GM23248 (cell line): ENCODE measurements at regions not wholly inside any gene's neighbourhood (a gene's known extent, or its start where the extent isn't known, plus 50 kb on each side); places are given as distances from the start of the nearest gene placed in this dataset.

Experiments
- EZH2 ChIP-seq: fragments of 200-600 bp; sonication (generic); IDR thresholded peaks from 2 replicates; pipeline ENCODE4 v1.6.1; 2018; ENCODE audit warnings: antibody characterized with exemption, mild to moderate bottlenecking; ENCODE audit not compliant: insufficient read depth, poor library complexity, severe bottlenecking
- EZH2phosphoT487 ChIP-seq: fragments of 200-600 bp; sonication (generic); IDR thresholded peaks from 2 replicates; pipeline ENCODE4 v1.6.1; 2018; ENCODE audit warnings: antibody characterized with exemption, moderate library complexity, mild to moderate bottlenecking, low read depth; ENCODE audit not compliant: insufficient read depth

- no peak for TF ChIP-seq EZH2
- TF ChIP-seq EZH2phosphoT487, result no peak
These were observed 66.7 kb upstream of the DNAJC10 start for GRCh38 chr2:182649316-182649715.
